Tibial nerve (tissue), 4 donors: ENCODE measurements at regions not wholly inside any gene's neighbourhood (a gene's known extent, or its start where the extent isn't known, plus 50 kb on each side); places are given as distances from the start of the nearest gene placed in this dataset.

Experiments
- EP300 ChIP-seq, 2 donors: sonication (generic); formaldehyde crosslinking; IDR thresholded peaks; one replicate each; pipeline ENCODE4 v1.6.1; 2017; ENCODE audit warnings: antibody characterized with exemption in 2 of 2, mild to moderate bottlenecking in 1 of 2
- POLR2A ChIP-seq, 2 donors: fragments of 450-650 bp; IDR thresholded peaks; one replicate each; pipeline ENCODE4 v1.6.1; 2017; ENCODE audit warnings: antibody characterized with exemption in 2 of 2, mild to moderate bottlenecking in 2 of 2, moderate library complexity in 2 of 2
- TF ChIP-seq, protein P1 (sequence below), 5 experiments: fragments of 200-600 bp in 3 of 5; fragments of 450-650 bp in 2 of 5; sonication (generic) in 3 of 5; IDR thresholded peaks; one replicate each; pipeline ENCODE4 v1.5.1; 2016 to 2019; ENCODE audit warnings: antibody characterized with exemption in 5 of 5, mild to moderate bottlenecking in 3 of 5, moderate library complexity in 2 of 5

GRCh38 chr12:19695244-19696098 lies 256.2 kb downstream of the AEBP2 start:
- TF ChIP-seq POLR2A (IDR thresholded peaks at IDR 0.05) (no peak), EP300 (IDR thresholded peaks at IDR 0.05) (no peak)
- TF ChIP-seq, protein P1, sequence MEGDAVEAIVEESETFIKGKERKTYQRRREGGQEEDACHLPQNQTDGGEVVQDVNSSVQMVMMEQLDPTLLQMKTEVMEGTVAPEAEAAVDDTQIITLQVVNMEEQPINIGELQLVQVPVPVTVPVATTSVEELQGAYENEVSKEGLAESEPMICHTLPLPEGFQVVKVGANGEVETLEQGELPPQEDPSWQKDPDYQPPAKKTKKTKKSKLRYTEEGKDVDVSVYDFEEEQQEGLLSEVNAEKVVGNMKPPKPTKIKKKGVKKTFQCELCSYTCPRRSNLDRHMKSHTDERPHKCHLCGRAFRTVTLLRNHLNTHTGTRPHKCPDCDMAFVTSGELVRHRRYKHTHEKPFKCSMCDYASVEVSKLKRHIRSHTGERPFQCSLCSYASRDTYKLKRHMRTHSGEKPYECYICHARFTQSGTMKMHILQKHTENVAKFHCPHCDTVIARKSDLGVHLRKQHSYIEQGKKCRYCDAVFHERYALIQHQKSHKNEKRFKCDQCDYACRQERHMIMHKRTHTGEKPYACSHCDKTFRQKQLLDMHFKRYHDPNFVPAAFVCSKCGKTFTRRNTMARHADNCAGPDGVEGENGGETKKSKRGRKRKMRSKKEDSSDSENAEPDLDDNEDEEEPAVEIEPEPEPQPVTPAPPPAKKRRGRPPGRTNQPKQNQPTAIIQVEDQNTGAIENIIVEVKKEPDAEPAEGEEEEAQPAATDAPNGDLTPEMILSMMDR (IDR thresholded peaks at IDR 0.05) = no peak
